ENCODE measurements at regions not wholly inside any gene's neighbourhood (a gene's known extent, or its start where the extent isn't known, plus 50 kb on each side); places are given as distances from the start of the nearest gene placed in this dataset.
A peak's percentile ranks its signal among the peaks of the same experiment; 100 is the strongest.
"Not testable (repeated sequence)": the region's sequence is repeated elsewhere in the genome, so short reads cannot be mapped to it uniquely, and the experiment has no call there.

DNA sequence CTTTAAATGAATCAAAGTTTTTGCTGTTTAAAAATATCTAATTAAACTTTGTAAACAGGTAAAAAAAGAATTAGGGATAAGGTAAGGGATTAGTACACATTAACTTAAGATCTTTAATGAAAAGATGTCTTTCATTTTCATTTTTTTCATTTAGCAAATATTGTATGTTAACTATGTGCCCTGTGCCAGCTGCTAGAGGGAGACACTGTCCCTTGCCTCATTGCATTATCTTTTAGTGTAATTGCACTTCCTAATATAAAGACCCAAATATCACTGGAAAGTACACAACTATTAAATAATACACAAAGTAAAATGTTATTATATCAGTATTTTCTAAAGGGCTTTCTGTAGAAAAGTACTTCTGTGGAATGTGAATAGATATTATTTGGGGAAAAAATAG is 102.7 kb downstream of the GPR37 start:
- H3K4me1 Mint-ChIP-seq: no peaks in the 10 kb centered on the region
- H3K9me3 Mint-ChIP-seq: no peaks in the 10 kb centered on the region
- no peak overlapping the region for H3K27ac Mint-ChIP-seq
- H3K36me3 Mint-ChIP-seq (ENCODE audit: low read depth): no peaks in the 10 kb centered on the region
- CTCF ChIA-PET: no interaction called here
- no peaks in the 10 kb centered on the region for H3K27me3 Mint-ChIP-seq
- H3K4me3 Mint-ChIP-seq: no peak overlapping the region
- POLR2A ChIA-PET: no interaction called here
- no peak for DNase-seq

DNA sequence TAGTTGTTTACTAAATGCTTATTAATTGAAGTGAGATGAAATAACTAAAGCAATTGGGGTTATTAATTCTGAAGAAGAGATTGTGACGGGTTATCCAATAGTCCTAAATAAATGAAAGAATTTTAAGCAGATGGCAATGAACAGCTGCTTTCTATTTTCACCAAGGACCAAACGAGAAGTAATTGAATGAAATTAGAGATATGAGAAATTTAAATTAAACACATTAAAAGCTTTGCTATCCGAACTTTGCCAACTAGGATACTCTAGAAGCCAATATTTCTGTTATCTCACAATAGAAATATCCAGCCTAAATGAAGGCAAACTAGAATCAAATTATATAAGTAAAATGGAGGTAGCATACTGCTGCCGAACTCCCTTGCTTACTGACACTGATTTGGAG is 103.2 kb downstream of the GPR37 start:
- Mint-ChIP-seq H3K27me3 (no peaks in the 10 kb centered on the region), H3K27ac (no peak overlapping the region), H3K4me1 (no peaks in the 10 kb centered on the region), H3K36me3 (ENCODE audit: low read depth) (no peaks in the 10 kb centered on the region), H3K9me3 (no peaks in the 10 kb centered on the region), H3K4me3 (no peak overlapping the region)
- ChIA-PET CTCF (no interaction called here), POLR2A (no interaction called here)
- no peak for DNase-seq

DNA sequence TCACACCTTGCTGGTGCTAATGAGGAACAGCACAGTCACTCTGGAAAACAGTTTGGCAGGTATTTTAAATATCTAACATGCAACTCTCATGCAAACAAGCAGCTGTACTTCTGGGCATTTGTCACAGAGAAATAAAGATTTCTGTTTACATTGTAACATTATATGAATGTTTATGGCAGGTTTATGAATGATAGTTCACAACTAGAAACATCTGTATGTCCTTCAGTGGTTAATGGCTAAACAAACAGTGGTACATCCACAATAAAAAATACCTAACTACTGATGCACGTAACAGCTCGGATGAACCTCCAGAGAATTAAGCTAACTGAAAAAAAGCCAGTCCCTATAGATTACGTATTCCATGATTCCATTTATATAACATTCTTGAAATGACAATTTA is 109.6 kb downstream of the GPR37 start:
- Mint-ChIP-seq H3K4me1 (no peaks in the 10 kb centered on the region), H3K4me3 (no peak overlapping the region), H3K27me3 (no peaks in the 10 kb centered on the region), H3K36me3 (ENCODE audit: low read depth) (no peaks in the 10 kb centered on the region), H3K27ac (no peak overlapping the region), H3K9me3 (no peaks in the 10 kb centered on the region)
- ChIA-PET POLR2A (no interaction called here), CTCF (interaction anchor here (0.6 kb wide), 1 partner anchor 855 kb away, joined by 4 read pairs; no protein-coding TSS in a partner anchor)
- DNase-seq: no peak

DNA sequence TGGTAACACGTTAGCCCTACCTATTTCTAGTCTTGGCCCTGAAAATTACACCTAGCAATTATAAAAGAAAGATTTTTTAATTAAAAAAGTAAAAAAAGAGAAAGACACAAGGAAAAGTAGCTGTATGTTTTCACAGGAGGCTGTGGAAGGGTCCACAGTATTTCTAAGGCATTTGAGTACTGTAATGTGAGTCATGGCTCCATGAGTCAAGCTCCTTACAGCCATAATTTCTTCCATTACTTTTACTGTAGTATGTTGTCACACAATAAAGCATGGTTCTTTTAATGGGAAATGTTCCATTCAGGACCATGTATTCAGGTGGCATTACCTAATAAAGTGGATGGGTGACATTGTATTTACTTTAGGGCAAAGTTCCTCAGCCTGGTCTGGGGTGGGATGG is 113.4 kb downstream of the GPR37 start:
- no peak overlapping the region for H3K4me3 Mint-ChIP-seq
- POLR2A ChIA-PET: no interaction called here

DNA sequence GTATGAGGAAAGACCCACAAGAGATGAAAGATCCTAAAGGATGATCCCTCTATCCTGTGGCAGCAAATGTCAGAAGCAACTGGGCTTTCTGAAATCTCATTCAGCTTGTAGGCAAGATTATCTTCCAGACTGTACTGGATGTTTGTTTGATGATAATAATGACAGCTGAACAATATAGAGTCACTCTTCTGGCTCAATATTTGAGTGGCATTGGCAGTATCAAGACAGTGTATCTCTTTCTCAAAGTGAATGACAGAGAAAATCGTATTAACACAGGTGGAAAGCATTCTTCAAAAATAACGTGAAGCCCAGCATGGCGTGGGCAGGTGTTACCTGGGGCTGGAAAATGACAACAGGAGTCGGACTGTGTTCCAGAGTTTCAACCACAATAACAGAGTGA is 114.5 kb downstream of the GPR37 start:
- Mint-ChIP-seq H3K4me1 (peaks cover 2% of the 10 kb centered on the region), H3K27ac (no peak overlapping the region), H3K9me3 (no peaks in the 10 kb centered on the region), H3K4me3 (no peak overlapping the region), H3K36me3 (ENCODE audit: low read depth) (no peaks in the 10 kb centered on the region), H3K27me3 (no peaks in the 10 kb centered on the region)
- no peak for DNase-seq
- ChIA-PET POLR2A (no interaction called here), CTCF (no interaction called here)

More for the DNA sequence above, 113.4 kb downstream of the GPR37 start:
- no peak overlapping the region for H3K27ac Mint-ChIP-seq
- H3K4me1 Mint-ChIP-seq: peaks cover 2% of the 10 kb centered on the region
- no peaks in the 10 kb centered on the region for H3K27me3 Mint-ChIP-seq
- no peak for DNase-seq
- CTCF ChIA-PET: no interaction called here
- no peaks in the 10 kb centered on the region for H3K9me3 Mint-ChIP-seq
- no peaks in the 10 kb centered on the region for H3K36me3 Mint-ChIP-seq (ENCODE audit: low read depth)

DNA sequence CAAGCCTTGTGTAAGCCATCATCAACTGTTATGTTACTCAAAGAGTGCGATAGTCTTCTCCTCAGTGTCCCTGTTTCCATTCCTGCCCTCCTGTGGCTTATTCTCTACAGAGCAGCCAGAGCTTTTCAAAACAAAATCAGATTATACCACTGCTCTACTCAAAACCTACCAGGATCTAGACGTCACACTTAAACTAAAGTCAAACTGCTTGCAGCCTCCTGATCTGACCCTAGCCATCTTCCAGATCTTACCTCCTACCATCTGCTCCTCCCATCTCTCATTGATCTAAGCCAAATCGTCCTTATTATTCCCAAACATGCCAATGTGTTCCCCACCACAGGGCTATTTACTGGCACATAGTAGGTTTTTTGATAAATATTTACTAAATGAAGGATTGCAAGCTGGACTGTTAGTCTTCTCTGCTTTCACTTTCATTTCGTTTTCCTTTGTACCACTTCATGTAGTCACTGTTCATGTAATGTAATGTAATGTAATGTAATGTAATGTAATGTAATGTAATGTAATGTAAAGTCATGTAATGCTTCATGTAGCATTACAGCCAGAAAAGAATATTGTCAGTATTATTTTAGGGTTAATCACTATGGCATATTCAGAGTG is 116.1 kb downstream of the GPR37 start:
- Mint-ChIP-seq H3K9me3 (no peaks in the 10 kb centered on the region), H3K4me3 (peak overlapping the region; percentile 16), H3K27me3 (no peaks in the 10 kb centered on the region), H3K27ac (no peak overlapping the region), H3K4me1 (peaks cover 2% of the 10 kb centered on the region), H3K36me3 (ENCODE audit: low read depth) (no peaks in the 10 kb centered on the region)
- DNase-seq: no peak
- POLR2A ChIA-PET: no interaction called here
- CTCF ChIA-PET: no interaction called here

DNA sequence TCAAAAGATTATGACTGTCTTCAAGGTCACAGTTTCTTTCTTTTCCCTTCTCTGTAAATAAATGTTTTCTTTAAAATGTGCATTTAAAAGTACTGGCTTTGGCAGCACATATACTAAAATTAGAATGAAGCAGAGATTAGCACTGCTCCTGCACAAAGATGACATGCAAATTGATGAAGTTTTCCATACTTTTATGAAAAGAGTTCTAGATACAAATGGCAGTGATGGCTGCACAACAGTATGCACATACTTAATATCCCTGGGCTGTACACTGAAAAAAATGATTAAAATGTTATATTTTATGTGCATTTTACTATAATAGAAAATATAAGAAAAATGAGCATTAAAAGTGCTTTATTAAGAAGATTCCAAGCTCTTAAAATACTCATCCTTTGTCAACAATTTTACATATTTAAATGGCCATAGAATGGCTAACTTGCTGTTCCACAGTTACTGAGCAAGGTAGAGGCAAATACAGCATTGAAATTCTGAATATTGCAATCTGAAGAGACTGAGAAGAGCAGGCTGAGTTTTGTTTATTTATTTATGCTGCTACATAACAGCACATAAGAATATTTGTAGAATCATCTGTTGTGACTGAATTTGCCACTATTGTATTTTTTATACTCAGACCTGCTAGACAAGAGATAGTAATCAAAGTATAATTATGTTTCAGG is 117.8 kb downstream of the GPR37 start:
- Mint-ChIP-seq H3K27me3 (no peaks in the 10 kb centered on the region), H3K4me3 (no peak overlapping the region), H3K9me3 (no peaks in the 10 kb centered on the region), H3K27ac (no peak overlapping the region), H3K4me1 (peaks cover 2% of the 10 kb centered on the region), H3K36me3 (ENCODE audit: low read depth) (no peaks in the 10 kb centered on the region)
- no peak for DNase-seq
- CTCF ChIA-PET: no interaction called here
- POLR2A ChIA-PET: no interaction called here

DNA sequence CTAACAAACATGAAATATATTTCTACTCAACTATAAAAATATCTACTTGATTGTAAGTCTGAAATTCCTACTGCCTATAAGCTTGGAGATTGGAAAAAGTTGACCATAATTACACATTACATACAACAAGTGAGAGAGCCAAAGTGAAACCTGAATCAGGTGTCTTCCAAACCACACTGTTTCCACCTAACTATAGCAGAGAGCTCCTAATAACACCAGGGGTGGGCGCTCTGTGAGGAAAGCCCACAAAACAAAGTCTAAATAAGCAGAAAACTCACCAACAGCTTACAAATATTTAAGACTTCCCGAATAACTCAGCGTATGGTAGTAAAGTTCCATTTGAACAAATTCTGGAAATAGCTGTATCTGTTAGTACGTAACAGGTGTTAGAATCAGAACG is 119.9 kb downstream of the GPR37 start:
- no peak for DNase-seq
- Mint-ChIP-seq H3K9me3 (no peaks in the 10 kb centered on the region), H3K4me1 (peaks cover 2% of the 10 kb centered on the region), H3K4me3 (no peak overlapping the region), H3K27ac (no peak overlapping the region), H3K27me3 (no peaks in the 10 kb centered on the region), H3K36me3 (ENCODE audit: low read depth) (no peaks in the 10 kb centered on the region)
- ChIA-PET CTCF (no interaction called here), POLR2A (no interaction called here)

DNA sequence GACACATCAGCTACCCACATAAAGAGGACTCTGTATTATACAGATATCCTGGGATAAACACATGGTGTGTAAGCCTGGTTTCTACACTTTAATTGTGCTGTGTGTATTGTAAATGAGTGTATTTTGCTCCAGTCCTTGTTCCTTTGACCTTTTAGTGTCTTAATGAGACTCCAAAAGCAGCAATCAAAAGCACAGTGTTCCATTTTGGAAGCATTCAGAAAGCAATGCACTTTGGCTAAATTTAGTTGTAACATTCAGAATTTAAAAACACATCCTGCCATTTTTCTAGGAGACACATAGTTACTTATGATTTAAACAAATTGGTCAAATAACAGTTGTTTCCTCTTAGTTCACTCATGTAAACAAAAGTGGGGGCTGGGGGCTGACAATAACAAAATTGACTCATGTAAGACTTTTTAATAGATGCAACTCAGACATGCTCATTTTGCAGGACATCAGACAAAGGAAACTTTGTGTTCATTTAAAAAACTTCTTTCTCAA is 122.2 kb downstream of the GPR37 start:
- Mint-ChIP-seq H3K4me3 (no peak overlapping the region), H3K27ac (no peak overlapping the region), H3K4me1 (no peaks in the 10 kb centered on the region), H3K36me3 (ENCODE audit: low read depth) (no peaks in the 10 kb centered on the region), H3K27me3 (no peaks in the 10 kb centered on the region), H3K9me3 (no peaks in the 10 kb centered on the region)
- ChIA-PET POLR2A (no interaction called here), CTCF (no interaction called here)
- DNase-seq: no peak

DNA sequence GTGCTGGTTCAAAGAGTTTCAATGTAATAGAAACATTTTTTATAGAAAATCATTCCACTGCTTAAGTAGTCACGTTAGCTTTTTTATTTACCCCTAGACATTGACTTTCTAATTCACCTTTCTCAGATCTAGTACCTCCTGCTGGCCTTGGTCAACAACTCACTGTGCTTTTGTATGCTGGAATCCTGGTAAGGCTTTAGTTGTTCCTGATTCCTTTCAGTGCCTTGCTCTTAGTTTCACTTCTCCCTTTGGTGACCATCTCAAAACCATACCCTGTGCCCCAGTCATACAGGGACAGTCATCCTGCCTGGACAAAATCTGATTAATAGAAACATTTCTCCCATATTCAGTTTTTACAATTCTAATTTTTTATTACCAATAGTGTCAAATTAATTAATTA is 130.2 kb downstream of the GPR37 start:
- Mint-ChIP-seq H3K9me3 (peaks cover 2% of the 10 kb centered on the region), H3K27me3 (no peaks in the 10 kb centered on the region), H3K4me3 (no peak overlapping the region), H3K27ac (no peak overlapping the region), H3K4me1 (no peaks in the 10 kb centered on the region), H3K36me3 (ENCODE audit: low read depth) (no peaks in the 10 kb centered on the region)
- DNase-seq: no peak
- CTCF ChIA-PET: no interaction called here
- POLR2A ChIA-PET: no interaction called here

DNA sequence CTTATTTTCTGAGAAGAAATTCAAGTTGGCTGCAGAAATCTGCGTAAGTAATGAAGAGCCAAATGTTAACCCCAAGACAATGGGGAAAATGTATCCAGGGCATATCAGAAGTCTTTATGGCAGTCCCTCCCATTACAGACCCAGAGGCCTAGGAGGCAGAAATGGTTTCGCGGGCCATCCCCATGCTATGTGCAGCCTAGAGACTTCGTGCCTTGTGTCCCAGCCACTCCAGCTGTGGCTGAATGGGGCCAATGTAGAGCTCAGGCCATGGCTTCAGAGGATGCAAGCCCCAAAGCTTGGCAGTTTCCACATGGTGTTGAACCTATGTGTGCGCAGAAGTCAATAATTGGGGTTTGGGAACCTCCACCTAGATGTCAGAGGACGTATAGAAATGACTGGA is 131.9 kb downstream of the GPR37 start:
- Mint-ChIP-seq H3K9me3 (peaks cover 2% of the 10 kb centered on the region), H3K4me1 (no peaks in the 10 kb centered on the region), H3K36me3 (ENCODE audit: low read depth) (no peaks in the 10 kb centered on the region), H3K27me3 (no peaks in the 10 kb centered on the region), H3K4me3 (no peak overlapping the region), H3K27ac (no peak overlapping the region)
- ChIA-PET CTCF (no interaction called here), POLR2A (no interaction called here)
- DNase-seq: no peak

DNA sequence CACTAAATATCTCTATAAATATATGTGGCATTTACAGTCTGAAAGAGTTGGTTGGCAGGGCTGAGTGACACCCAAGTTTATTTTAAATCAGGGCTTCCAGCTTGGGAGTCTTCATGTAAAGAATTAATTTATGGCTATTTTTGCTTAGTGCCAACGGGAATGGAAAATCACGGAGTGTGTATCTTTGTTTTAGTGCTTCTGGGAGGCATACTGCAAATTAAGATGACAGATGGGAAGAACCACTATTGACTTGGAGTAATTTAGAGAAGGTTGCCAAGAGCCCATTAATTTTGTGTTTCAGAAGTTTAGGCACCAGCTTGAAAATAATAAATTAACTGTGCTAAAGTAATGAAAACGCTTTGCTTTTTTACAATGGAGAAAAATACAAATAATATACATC is 135.2 kb downstream of the GPR37 start:
- CTCF ChIA-PET: no interaction called here

DNA sequence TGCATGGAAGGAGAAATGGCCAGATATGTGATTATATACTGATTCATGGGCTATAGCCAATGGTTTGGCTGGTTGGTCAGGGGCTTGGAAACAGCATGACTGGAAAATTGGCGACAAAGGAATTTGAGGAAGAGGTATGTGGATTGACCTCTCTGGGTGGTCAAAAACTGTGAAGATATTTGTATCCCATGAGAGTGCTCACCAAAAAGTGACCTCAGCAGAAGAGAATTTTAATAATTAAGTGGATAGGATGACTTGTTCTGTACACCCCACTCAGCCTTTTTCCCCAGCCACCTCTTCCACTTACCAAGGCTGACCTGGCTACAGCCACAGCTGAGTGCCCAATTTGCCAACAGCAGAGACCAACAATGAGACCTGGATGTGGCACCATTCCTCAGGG is 146.7 kb downstream of the GPR37 start:
- POLR2A ChIA-PET: no interaction called here
- H3K36me3 Mint-ChIP-seq (ENCODE audit: low read depth): no peaks in the 10 kb centered on the region

More for the DNA sequence above, 135.2 kb downstream of the GPR37 start:
- no peak for DNase-seq
- H3K4me1 Mint-ChIP-seq: no peaks in the 10 kb centered on the region
- H3K9me3 Mint-ChIP-seq: peaks cover 2% of the 10 kb centered on the region
- H3K27me3 Mint-ChIP-seq: no peaks in the 10 kb centered on the region
- H3K36me3 Mint-ChIP-seq (ENCODE audit: low read depth): no peaks in the 10 kb centered on the region
- POLR2A ChIA-PET: no interaction called here
- no peak overlapping the region for H3K27ac Mint-ChIP-seq
- H3K4me3 Mint-ChIP-seq: no peak overlapping the region

DNA sequence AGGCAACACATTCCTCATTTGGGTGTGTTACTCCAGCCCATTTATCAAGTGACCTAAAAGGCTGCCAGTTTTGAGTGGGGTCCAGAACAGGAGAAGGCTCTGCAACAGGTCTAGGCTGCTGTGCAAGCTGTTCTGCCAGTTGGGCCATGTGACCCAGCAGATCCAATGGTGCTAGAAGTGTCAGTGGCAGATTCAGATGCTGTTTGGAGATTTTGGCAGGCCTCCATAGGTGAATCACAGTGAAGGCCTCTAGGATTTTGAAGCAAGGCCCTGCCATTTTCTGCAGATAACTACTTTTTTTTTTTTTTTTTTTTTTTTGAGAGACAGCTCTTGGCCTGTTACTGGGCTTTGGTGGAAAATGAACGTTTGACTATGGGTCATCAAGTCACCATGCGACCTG is 147.5 kb downstream of the GPR37 start:
- CTCF ChIA-PET; H3K9me3 Mint-ChIP-seq; H3K27ac Mint-ChIP-seq; H3K4me1 Mint-ChIP-seq; DNase-seq; H3K4me3 Mint-ChIP-seq; POLR2A ChIA-PET; H3K27me3 Mint-ChIP-seq; H3K36me3 Mint-ChIP-seq (ENCODE audit: low read depth): not testable (repeated sequence)

More for the DNA sequence above, 146.7 kb downstream of the GPR37 start:
- Mint-ChIP-seq H3K4me3 (no peak overlapping the region), H3K4me1 (no peaks in the 10 kb centered on the region), H3K27me3 (no peaks in the 10 kb centered on the region), H3K27ac (no peak overlapping the region), H3K9me3 (no peaks in the 10 kb centered on the region)
- DNase-seq: no peak
- CTCF ChIA-PET: no interaction called here

Data from activated CD4-positive, alpha-beta T cell treated with anti-CD3 and anti-CD28 coated beads, Interleukin-2, amount 10 ng/mL, durations not matched to agents 7 days and 5 days (primary cell).